ENCODE measurements at regions not wholly inside any gene's neighbourhood (a gene's known extent, or its start where the extent isn't known, plus 50 kb on each side); places are given as distances from the start of the nearest gene placed in this dataset.
A peak's percentile ranks its signal among the peaks of the same experiment; 100 is the strongest.

- TF ChIP-seq CTCF (IDR thresholded peaks at IDR 0.05) = no peak
- Histone ChIP-seq H3K4me3 (peak overlapping the region in 1 of 2 donors; percentile 31), H3K36me3 (no peaks in the 10 kb centered on the region), H3K27me3 (no peaks in the 10 kb centered on the region), H3K27ac (peak overlapping the region; percentile 57 to 82), H3K9me3 (no peaks in the 10 kb centered on the region), H3K4me1 (peaks cover 0 to 14% (median 12%) of the 10 kb centered on the region in 4 donors)
- intact Hi-C loops (cut with DNase I; ENCODE audit: low total_unique reads) = no loop called here
- no peak for DNase-seq
These were observed 216.2 kb upstream of the PIK3R1 start for GRCh38 chr5:67999391-67999790.

DNA sequence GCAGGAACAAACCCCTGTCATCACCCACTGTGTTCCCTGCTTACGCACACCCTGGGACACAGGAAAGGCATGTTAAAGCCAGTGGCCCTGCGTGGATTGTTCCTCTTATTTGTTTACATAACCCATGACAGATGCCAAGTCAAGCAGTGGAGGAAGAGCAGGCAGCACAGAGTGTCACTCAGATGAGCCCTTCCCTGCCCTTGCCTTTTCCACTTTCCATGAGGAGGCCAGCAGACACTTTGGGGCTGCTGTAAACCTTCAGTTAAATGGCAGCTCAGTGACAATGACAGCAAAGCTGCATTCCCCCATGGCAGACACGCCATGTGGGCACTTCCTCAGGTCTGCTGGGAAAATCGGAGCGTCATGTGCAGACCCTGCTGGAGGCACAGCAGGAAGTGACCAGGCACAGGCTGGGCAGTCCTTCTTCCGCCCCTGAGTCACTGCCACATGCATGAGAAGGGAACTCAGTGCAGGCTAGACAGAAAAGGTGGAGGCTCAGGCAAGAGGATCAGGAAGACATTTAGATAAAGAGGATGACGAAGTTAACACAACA lies 216.8 kb upstream of the PIK3R1 start:
- peaks cover 0 to 14% (median 12%) of the 10 kb centered on the region in 4 donors for H3K4me1 ChIP-seq
- H3K27me3 ChIP-seq = no peaks in the 10 kb centered on the region
- H3K9me3 ChIP-seq = no peaks in the 10 kb centered on the region
- intact Hi-C loops (cut with DNase I; ENCODE audit: low total_unique reads) = no loop called here
- peak; percentile 87 to 91 for DNase-seq
- H3K27ac ChIP-seq = peak overlapping the region; percentile 57 to 82
- peak in 1 of 2 experiments; percentile 10 for TF ChIP-seq CTCF (IDR thresholded peaks at IDR 0.05)
- H3K4me3 ChIP-seq = peak overlapping the region in 1 of 2 donors; percentile 31
- H3K36me3 ChIP-seq = no peaks in the 10 kb centered on the region

- DNase-seq = no peak
- H3K27me3 ChIP-seq = no peaks in the 10 kb centered on the region
- H3K4me1 ChIP-seq = peaks cover 0 to 19% (median 14%) of the 10 kb centered on the region in 4 donors
- intact Hi-C loops (cut with DNase I; ENCODE audit: low total_unique reads) = no loop called here
- TF ChIP-seq CTCF (IDR thresholded peaks at IDR 0.05) = no peak
- no peaks in the 10 kb centered on the region for H3K9me3 ChIP-seq
- peak overlapping the region in 1 of 2 donors; percentile 82 for H3K27ac ChIP-seq
- H3K4me3 ChIP-seq = no peak overlapping the region
- H3K36me3 ChIP-seq = no peaks in the 10 kb centered on the region
These were observed 217.6 kb upstream of the PIK3R1 start for GRCh38 chr5:67997892-67998457.

DNA sequence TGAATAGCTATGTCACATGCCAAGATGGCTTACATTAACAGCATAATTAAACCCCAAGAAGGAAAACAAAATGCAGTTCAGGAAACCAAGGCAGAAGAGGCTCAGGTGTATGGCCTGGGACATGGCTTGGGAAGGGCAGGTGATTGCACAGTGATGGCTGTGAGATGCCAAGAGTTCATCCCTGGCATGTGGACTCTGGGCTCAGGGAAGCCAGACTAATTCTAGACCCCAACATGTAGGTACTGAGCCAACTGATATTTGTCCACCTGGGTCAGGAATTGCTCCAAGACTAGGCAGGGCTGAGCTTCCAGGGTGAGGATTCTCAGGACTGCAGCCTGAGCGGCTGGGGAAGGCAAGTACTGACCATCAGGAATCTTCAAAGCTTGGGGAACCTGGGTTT lies 218.4 kb upstream of the PIK3R1 start:
- intact Hi-C loops (cut with DNase I; ENCODE audit: low total_unique reads) = no loop called here
- H3K27me3 ChIP-seq = no peaks in the 10 kb centered on the region
- no peaks in the 10 kb centered on the region for H3K9me3 ChIP-seq
- H3K27ac ChIP-seq = peak overlapping the region in 1 of 2 donors; percentile 19
- H3K4me3 ChIP-seq = no peak overlapping the region
- H3K4me1 ChIP-seq = peaks cover 0 to 25% (median 17%) of the 10 kb centered on the region in 4 donors
- no peak for DNase-seq
- H3K36me3 ChIP-seq = no peaks in the 10 kb centered on the region
- no peak for TF ChIP-seq CTCF (IDR thresholded peaks at IDR 0.05)

DNA sequence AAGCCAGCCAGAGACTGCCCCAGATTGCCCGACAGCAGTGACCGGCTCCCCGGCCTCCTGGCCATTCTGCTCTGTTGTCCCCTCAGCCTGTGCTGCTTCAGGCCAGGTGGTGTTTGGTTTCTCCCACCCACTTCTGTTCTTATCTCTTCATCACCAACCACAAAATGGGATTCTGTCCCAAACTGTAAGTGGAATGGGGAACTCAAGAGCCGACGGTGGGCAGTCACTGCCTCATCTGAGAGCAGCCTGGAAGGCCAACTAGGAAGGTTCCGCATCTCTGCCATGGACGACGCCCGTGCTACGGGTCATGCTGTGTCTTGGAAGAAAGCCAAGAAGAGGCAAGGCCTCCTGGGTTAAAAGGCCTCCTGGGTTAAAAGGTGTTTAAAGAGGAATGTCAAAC lies 219.0 kb upstream of the PIK3R1 start:
- H3K4me1 ChIP-seq = peaks cover 0 to 25% (median 17%) of the 10 kb centered on the region in 4 donors
- no peak for DNase-seq
- intact Hi-C loops (cut with DNase I; ENCODE audit: low total_unique reads) = no loop called here

More for the DNA sequence above, 219.0 kb upstream of the PIK3R1 start:
- no peak overlapping the region for H3K4me3 ChIP-seq
- peak overlapping the region in 1 of 2 donors; percentile 19 for H3K27ac ChIP-seq
- no peak for TF ChIP-seq CTCF (IDR thresholded peaks at IDR 0.05)
- H3K9me3 ChIP-seq = no peaks in the 10 kb centered on the region
- no peaks in the 10 kb centered on the region for H3K27me3 ChIP-seq
- H3K36me3 ChIP-seq = no peaks in the 10 kb centered on the region

All from tibial artery (tissue), 4 donors.